Glutamatergic neuron (in vitro differentiated cells): ENCODE measurements at regions not wholly inside any gene's neighbourhood (a gene's known extent, or its start where the extent isn't known, plus 50 kb on each side); places are given as distances from the start of the nearest gene placed in this dataset.

ENCODE experiments used
- DNase-seq: peaks from one replicate; pipeline ENCODE4 v3.0.0; 2022
- H3K27ac Mint-ChIP-seq: one replicate; pipeline ENCODE4 v1.8.0; 2020; ENCODE audit warnings: mild to moderate bottlenecking, mixed read lengths, inconsistent platforms; ENCODE audit not compliant: unreplicated experiment
- H3K27me3 Mint-ChIP-seq: one replicate; pipeline ENCODE4 v1.8.0; 2020; ENCODE audit warnings: mild to moderate bottlenecking, moderate library complexity, mixed read lengths, inconsistent platforms; ENCODE audit not compliant: unreplicated experiment
- H3K36me3 Mint-ChIP-seq: one replicate; pipeline ENCODE4 v1.8.0; 2020; ENCODE audit warnings: mild to moderate bottlenecking, mixed read lengths, inconsistent platforms; ENCODE audit not compliant: unreplicated experiment
- H3K4me1 Mint-ChIP-seq: one replicate; pipeline ENCODE4 v1.8.0; 2020; ENCODE audit warnings: mild to moderate bottlenecking, low read depth, mixed read lengths, inconsistent platforms; ENCODE audit not compliant: unreplicated experiment
- H3K4me3 Mint-ChIP-seq: one replicate; pipeline ENCODE4 v1.8.0; 2020; ENCODE audit warnings: mild to moderate bottlenecking, mixed read lengths, inconsistent platforms; ENCODE audit not compliant: unreplicated experiment
- H3K9me3 Mint-ChIP-seq: one replicate; pipeline ENCODE4 v1.8.0; 2020; ENCODE audit warnings: mild to moderate bottlenecking, moderate library complexity, mixed read lengths, inconsistent platforms; ENCODE audit not compliant: unreplicated experiment
- TF ChIP-seq, protein P1 (sequence below): fragments of 200-600 bp; sonication (generic); IDR thresholded peaks from one replicate; pipeline ENCODE4 v1.5.0; 2021; ENCODE audit not compliant: partially characterized antibody, unreplicated experiment

DNA sequence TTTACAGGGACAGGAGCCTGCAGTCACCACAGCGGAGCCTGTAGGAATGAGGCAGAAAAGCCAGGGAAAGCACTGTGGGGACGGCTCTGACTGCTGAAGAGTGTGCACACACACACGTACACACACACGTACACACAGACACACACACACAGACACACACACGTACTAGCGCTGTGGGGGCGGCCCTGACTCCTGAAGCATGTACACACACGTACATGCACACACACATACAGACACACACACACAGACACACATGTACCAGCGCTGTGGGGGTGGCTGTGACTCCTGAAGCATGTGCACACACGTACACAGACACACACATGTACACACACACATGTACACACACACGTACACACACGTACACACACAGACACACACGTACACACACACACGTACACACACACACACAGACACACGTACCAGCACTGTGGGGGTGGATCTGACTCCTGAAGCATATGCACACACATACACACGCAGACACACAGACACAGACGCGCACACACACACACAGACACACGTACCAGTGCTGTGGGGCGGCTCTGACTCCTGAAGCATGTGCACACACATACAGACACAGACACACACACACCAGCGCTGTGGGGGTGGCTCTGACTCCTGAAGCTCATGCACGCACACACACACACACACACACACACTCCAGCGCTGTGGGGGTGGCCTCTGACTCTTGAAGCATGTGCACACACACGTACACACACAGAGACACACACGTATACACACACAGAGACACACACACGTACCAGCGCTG, 127.3 kb downstream of the DLL1 start:
- H3K27ac Mint-ChIP-seq = no peak overlapping the region
- H3K4me1 Mint-ChIP-seq = peaks cover 10% of the 10 kb centered on the region
- peaks cover 9% of the 10 kb centered on the region for H3K27me3 Mint-ChIP-seq
- TF ChIP-seq, protein P1, sequence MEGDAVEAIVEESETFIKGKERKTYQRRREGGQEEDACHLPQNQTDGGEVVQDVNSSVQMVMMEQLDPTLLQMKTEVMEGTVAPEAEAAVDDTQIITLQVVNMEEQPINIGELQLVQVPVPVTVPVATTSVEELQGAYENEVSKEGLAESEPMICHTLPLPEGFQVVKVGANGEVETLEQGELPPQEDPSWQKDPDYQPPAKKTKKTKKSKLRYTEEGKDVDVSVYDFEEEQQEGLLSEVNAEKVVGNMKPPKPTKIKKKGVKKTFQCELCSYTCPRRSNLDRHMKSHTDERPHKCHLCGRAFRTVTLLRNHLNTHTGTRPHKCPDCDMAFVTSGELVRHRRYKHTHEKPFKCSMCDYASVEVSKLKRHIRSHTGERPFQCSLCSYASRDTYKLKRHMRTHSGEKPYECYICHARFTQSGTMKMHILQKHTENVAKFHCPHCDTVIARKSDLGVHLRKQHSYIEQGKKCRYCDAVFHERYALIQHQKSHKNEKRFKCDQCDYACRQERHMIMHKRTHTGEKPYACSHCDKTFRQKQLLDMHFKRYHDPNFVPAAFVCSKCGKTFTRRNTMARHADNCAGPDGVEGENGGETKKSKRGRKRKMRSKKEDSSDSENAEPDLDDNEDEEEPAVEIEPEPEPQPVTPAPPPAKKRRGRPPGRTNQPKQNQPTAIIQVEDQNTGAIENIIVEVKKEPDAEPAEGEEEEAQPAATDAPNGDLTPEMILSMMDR = no peak
- H3K36me3 Mint-ChIP-seq = peaks cover 10% of the 10 kb centered on the region
- H3K9me3 Mint-ChIP-seq = peaks cover 10% of the 10 kb centered on the region
- DNase-seq = no peak
- H3K4me3 Mint-ChIP-seq = no peak overlapping the region

DNA sequence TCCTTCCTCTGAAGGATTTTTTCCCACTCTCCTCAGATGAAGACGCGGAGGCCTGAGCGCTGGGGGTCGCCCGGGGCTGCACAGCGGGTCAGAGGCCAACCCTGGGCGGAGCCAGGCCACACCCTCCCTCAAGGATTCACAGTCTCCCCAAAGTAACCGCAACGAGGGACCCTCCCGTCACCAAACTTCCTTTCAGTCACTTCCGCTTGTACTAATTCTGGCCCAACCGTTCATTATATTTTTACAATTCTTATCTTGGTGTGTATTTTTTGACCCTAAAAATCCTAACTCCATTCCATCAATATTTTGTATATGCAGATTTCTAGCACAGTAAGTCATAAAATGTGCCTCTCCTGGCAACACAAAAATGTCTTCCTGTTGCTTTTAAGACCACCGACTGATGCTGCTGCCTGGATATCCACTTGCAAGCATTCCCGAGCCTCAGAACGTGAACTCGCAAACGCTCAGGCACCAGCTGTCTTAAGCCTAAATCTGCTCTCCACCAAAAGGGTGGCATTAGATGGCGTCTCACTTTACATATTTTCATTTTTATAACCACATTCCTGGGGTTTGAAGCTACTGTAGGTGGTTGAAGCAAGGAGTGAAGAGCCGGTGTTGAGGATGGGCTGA, 128.0 kb downstream of the DLL1 start:
- TF ChIP-seq, protein P1 = no peak
- Mint-ChIP-seq H3K27me3 (peaks cover 5% of the 10 kb centered on the region), H3K27ac (no peak overlapping the region), H3K36me3 (peaks cover 5% of the 10 kb centered on the region), H3K4me3 (no peak overlapping the region), H3K9me3 (peaks cover 8% of the 10 kb centered on the region), H3K4me1 (peaks cover 10% of the 10 kb centered on the region)
- no peak for DNase-seq

DNA sequence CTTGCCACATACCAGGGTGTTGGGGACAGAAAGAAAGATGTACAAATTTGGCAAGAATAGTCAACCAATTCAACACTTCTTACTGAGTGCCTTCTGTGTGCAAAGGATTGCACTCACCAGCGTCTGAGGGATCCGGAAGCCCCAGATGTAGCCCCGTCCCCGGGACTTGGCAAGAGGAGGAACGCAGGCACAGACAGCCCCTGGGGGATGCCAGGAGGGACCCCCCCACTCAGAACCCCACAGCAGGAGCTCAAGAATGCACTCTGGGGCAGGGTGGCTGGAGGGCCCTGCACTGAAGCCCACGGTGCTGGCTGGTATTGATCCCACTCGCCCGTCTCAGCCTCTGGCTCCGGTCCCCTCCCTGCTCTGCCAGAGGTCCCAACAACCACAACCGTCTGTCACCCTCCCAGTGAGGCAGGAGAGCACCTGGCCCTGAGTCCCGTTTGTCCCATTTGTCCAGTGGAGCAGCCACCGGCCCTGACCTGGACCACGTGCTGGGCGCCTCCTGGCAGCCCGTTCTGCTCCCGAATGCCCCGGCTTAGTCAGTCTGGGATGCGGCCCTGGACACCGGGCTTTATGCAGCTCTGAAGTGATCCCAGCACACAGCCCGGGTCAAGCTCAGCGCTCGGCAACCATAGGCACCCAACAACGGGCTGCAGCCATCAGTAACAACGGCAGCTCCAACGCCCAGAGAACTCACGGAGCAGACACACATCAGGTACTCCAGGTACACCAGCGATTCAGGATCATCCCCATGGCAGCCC, 128.7 kb downstream of the DLL1 start:
- Mint-ChIP-seq H3K27ac (no peak overlapping the region), H3K4me1 (peaks cover 10% of the 10 kb centered on the region), H3K4me3 (no peak overlapping the region), H3K36me3 (peaks cover 5% of the 10 kb centered on the region), H3K9me3 (peaks cover 10% of the 10 kb centered on the region), H3K27me3 (peaks cover 6% of the 10 kb centered on the region)
- DNase-seq = no peak
- TF ChIP-seq, protein P1 = no peak

DNA sequence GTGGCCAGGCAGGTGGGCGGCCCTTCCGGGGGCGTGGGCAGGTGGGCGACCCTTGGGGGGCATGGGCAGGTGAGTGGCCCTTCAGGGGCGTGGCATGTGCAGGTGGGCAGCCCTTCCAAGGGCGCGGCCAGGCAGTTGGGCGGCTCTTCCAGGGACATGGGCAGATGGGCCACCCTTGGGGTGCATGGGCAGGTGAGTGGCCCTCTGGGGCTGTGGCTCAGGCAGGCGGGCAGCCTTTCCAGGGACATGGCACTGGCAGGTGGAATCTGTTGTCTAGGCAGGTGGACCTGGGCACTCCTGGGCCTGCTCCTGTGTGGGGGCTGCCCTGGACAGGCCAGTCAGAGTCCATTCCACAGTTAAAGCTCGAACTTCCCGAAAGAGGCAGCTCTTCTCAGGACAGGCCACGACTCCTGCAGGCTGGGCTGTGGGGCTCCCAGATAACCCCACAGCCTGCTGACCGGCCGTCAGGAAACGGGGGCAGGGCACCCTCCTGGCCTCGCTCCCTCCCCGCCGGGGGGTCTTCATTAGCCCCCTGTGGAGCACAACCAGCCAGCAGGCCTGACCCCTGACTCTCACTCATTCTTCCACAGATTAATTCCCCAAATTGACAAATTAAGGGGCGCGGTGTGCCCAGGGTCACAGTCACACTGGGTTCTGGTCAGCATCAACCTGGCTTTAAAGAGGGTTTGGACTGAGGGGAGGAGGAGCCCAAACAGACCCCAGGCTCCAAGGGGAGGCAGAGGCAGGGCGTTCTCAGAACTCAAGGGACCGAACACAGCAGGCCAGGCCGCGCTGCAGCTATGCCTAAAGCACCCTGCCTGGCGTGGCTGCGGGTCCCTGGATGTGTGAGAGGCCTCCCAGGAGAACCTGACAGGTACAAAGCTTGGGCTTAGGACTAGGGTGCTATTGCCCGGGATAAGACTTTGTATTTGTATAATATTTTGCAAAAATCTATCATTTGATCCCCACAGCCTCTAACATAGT, 130.0 kb downstream of the DLL1 start:
- H3K36me3 Mint-ChIP-seq = peaks cover 5% of the 10 kb centered on the region
- no peak overlapping the region for H3K4me3 Mint-ChIP-seq
- no peak overlapping the region for H3K27ac Mint-ChIP-seq
- DNase-seq = no peak
- H3K27me3 Mint-ChIP-seq = peaks cover 6% of the 10 kb centered on the region
- H3K9me3 Mint-ChIP-seq = peaks cover 7% of the 10 kb centered on the region
- H3K4me1 Mint-ChIP-seq = peaks cover 10% of the 10 kb centered on the region
- TF ChIP-seq, protein P1 = no peak
